SK-N-SH treated with all-trans-retinoic acid at 6 μM for 48 hours (cell line): ENCODE measurements at regions not wholly inside any gene's neighbourhood (a gene's known extent, or its start where the extent isn't known, plus 50 kb on each side); places are given as distances from the start of the nearest gene placed in this dataset.

Experiments used
- PPARA ChIP-seq: fragments of 250-450 bp; sonication (Bioruptor Pico); IDR thresholded peaks from 2 replicates; pipeline ENCODE4 v1.5.0; 2020; ENCODE audit warnings: mild to moderate bottlenecking, borderline replicate concordance
- TOX ChIP-seq: fragments of 250-450 bp; sonication (Bioruptor Pico); IDR thresholded peaks from 2 replicates; pipeline ENCODE4 v1.8.0; 2021; ENCODE audit warnings: mild to moderate bottlenecking, moderate library complexity, borderline replicate concordance
- ZNF565 ChIP-seq: fragments of 450-650 bp; formaldehyde crosslinking; conservative IDR thresholded peaks from 2 replicates; pipeline ENCODE4 v1.5.0; 2020; ENCODE audit warnings: low read depth, mild to moderate bottlenecking, moderate library complexity

GRCh38 chr14:80344208-80344607, 132.9 kb upstream of the DIO2 start:
- TF ChIP-seq ZNF565 (CRISPR knock-in tag) (no peak), TOX (CRISPR knock-in tag) (no peak), PPARA (no peak)
